CD14-positive monocyte (primary cell): ENCODE measurements at regions not wholly inside any gene's neighbourhood (a gene's known extent, or its start where the extent isn't known, plus 50 kb on each side); places are given as distances from the start of the nearest gene placed in this dataset.

Source experiments
- DNase-seq, 3 donors: peaks; one replicate each; pipeline ENCODE4 v3.0.0-alpha.2; 2011 to 2022
- H2AFZ ChIP-seq: 2 replicates; pipeline ENCODE4 v1.6.0; 2012; ENCODE audit warnings: mild to moderate bottlenecking, low read depth, low read length, inconsistent platforms; ENCODE audit not compliant: insufficient read depth, poor library complexity, severe bottlenecking
- H3K27ac ChIP-seq, 2 donors: 1 replicate in 1 of 2; 2 replicates in 1 of 2; pipeline ENCODE4 v1.5.1; 2012 to 2013; ENCODE audit warnings: low read length in 2 of 2, control low read depth in 1 of 2, inconsistent platforms in 1 of 2, low read depth in 1 of 2, mild to moderate bottlenecking in 1 of 2
- H3K27me3 ChIP-seq, 2 donors: one replicate each; pipeline versions ENCODE4 v1.6.0 to v1.6.1; 2011 to 2013; ENCODE audit warnings: low read length in 2 of 2; ENCODE audit not compliant: control insufficient read depth in 2 of 2, insufficient read depth in 2 of 2
- H3K36me3 ChIP-seq, 2 donors: replicated peaks in 1 of 2; 1 replicate in 1 of 2; 2 replicates in 1 of 2; pipeline versions ENCODE4 v1.5.1 to v1.6.1; 2012 to 2013; ENCODE audit warnings: low read length in 2 of 2, control low read depth in 1 of 2, inconsistent platforms in 1 of 2, mild to moderate bottlenecking in 1 of 2; ENCODE audit not compliant: insufficient read depth in 2 of 2, control insufficient read depth in 1 of 2
- H3K4me1 ChIP-seq, 2 donors: 1 replicate in 1 of 2; 2 replicates in 1 of 2; pipeline versions ENCODE4 v1.5.1 to v1.6.1; 2012 to 2013; ENCODE audit warnings: low read length in 2 of 2, control low read depth in 1 of 2, inconsistent platforms in 1 of 2, mild to moderate bottlenecking in 1 of 2, moderate library complexity in 1 of 2; ENCODE audit not compliant: insufficient read depth in 2 of 2, control insufficient read depth in 1 of 2
- H3K4me2 ChIP-seq: replicated peaks from 2 replicates; pipeline ENCODE3; 2012; ENCODE audit warnings: low read length, moderate library complexity, mild to moderate bottlenecking; ENCODE audit not compliant: poor library complexity, severe bottlenecking; ENCODE audit errors: extremely low read depth
- H3K4me3 ChIP-seq, 3 experiments: fragments of 200-600 bp in 1 of 3; sonication (generic) in 1 of 3; replicated peaks in 1 of 3; 1 replicate in 2 of 3; 2 replicates in 1 of 3; pipeline ENCODE4 v1.5.1; 2011 to 2013; ENCODE audit warnings: low read length in 3 of 3, mild to moderate bottlenecking in 3 of 3, control low read depth in 2 of 3, low read depth in 2 of 3, inconsistent platforms in 1 of 3, moderate library complexity in 1 of 3
- H3K79me2 ChIP-seq: 2 replicates; pipeline ENCODE4 v1.6.0; 2012; ENCODE audit warnings: mild to moderate bottlenecking, control low read depth, inconsistent platforms, low read length, moderate library complexity; ENCODE audit not compliant: insufficient read depth
- H3K9ac ChIP-seq: 2 replicates; pipeline ENCODE4 v1.6.0; 2017; ENCODE audit warnings: low read length, mild to moderate bottlenecking; ENCODE audit not compliant: insufficient read depth, poor library complexity, severe bottlenecking
- H3K9me3 ChIP-seq, 2 donors: replicated peaks in 1 of 2; 1 replicate in 1 of 2; 2 replicates in 1 of 2; pipeline versions ENCODE4 v1.5.1 to v1.6.1; 2012 to 2013; ENCODE audit warnings: low read length in 2 of 2, control low read depth in 1 of 2; ENCODE audit not compliant: control insufficient read depth in 1 of 2, insufficient read depth in 1 of 2
- H4K20me1 ChIP-seq: 2 replicates; pipeline ENCODE4 v1.6.0; 2012; ENCODE audit warnings: mild to moderate bottlenecking, low read length, control low read depth, moderate library complexity; ENCODE audit not compliant: insufficient read depth
- H3K27ac Mint-ChIP-seq, 7 donors: one replicate each; pipeline ENCODE4 v1.8.0; 2020; ENCODE audit warnings: mild to moderate bottlenecking in 7 of 7, mixed read lengths in 7 of 7, moderate library complexity in 6 of 7, inconsistent platforms in 2 of 7
- H3K27me3 Mint-ChIP-seq, 3 donors: one replicate each; pipeline ENCODE4 v1.8.0; 2021 to 2022; ENCODE audit warnings: low read depth in 3 of 3, mild to moderate bottlenecking in 3 of 3, mixed read lengths in 3 of 3, moderate library complexity in 3 of 3, inconsistent platforms in 1 of 3
- H3K36me3 Mint-ChIP-seq, 2 donors: one replicate each; pipeline ENCODE4 v1.8.0; 2020; ENCODE audit warnings: mixed read lengths in 2 of 2, inconsistent platforms in 1 of 2, mild to moderate bottlenecking in 1 of 2
- H3K4me1 Mint-ChIP-seq: one replicate; pipeline ENCODE4 v1.8.0; 2020; ENCODE audit warnings: mild to moderate bottlenecking, mixed read lengths
- H3K4me3 Mint-ChIP-seq, 2 donors: one replicate each; pipeline ENCODE4 v1.8.0; 2020; ENCODE audit warnings: mild to moderate bottlenecking in 2 of 2, mixed read lengths in 2 of 2, moderate library complexity in 1 of 2
- H3K9me3 Mint-ChIP-seq, 7 donors: one replicate each; pipeline ENCODE4 v1.8.0; 2020 to 2022; ENCODE audit warnings: mixed read lengths in 7 of 7, mild to moderate bottlenecking in 6 of 7, moderate library complexity in 6 of 7, inconsistent platforms in 2 of 7
- WGBS: methylation state at CpG from one replicate; pipeline ENCODE4 v1.1.5; 2013; ENCODE audit warnings: missing lambda C conversion rate; ENCODE audit not compliant: insufficient coverage; 5-methylcytosine and 5-hydroxymethylcytosine counted together
- intact Hi-C, 2 donors: fragments of 100-400 bp; cut with micrococcal nuclease; formaldehyde crosslinking; loops; one replicate each; pipeline versions ENCODE4 v1.15.0 to v1.15.1; 2023
- TF ChIP-seq, protein P1 (sequence below): fragments of 200-600 bp; IDR thresholded peaks from one replicate; pipeline ENCODE4 v1.8.0; 2022; ENCODE audit warnings: antibody characterized with exemption, mild to moderate bottlenecking

GRCh38 chr5:133675376-133676154, 63.2 kb upstream of the FSTL4 start:
- no peak overlapping the region for H3K27ac Mint-ChIP-seq
- no peaks in the 10 kb centered on the region for H3K36me3 Mint-ChIP-seq
- Histone ChIP-seq H4K20me1 (no peaks in the 10 kb centered on the region), H2AFZ (no peak overlapping the region), H3K27me3 (no peaks in the 10 kb centered on the region), H3K36me3 (no peaks in the 10 kb centered on the region), H3K4me1 (no peaks in the 10 kb centered on the region), H3K79me2 (no peaks in the 10 kb centered on the region), H3K27ac (no peak overlapping the region), H3K9ac (no peak overlapping the region), H3K4me2 (no peak overlapping the region), H3K9me3 (no peaks in the 10 kb centered on the region), H3K4me3 (no peak overlapping the region)
- DNase-seq = no peak
- peaks cover 0 to 2% (median 1%) of the 10 kb centered on the region in 7 donors for H3K9me3 Mint-ChIP-seq
- no peak overlapping the region for H3K4me3 Mint-ChIP-seq
- no peaks in the 10 kb centered on the region for H3K4me1 Mint-ChIP-seq
- TF ChIP-seq, protein P1, sequence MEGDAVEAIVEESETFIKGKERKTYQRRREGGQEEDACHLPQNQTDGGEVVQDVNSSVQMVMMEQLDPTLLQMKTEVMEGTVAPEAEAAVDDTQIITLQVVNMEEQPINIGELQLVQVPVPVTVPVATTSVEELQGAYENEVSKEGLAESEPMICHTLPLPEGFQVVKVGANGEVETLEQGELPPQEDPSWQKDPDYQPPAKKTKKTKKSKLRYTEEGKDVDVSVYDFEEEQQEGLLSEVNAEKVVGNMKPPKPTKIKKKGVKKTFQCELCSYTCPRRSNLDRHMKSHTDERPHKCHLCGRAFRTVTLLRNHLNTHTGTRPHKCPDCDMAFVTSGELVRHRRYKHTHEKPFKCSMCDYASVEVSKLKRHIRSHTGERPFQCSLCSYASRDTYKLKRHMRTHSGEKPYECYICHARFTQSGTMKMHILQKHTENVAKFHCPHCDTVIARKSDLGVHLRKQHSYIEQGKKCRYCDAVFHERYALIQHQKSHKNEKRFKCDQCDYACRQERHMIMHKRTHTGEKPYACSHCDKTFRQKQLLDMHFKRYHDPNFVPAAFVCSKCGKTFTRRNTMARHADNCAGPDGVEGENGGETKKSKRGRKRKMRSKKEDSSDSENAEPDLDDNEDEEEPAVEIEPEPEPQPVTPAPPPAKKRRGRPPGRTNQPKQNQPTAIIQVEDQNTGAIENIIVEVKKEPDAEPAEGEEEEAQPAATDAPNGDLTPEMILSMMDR = no peak
- peaks cover 0 to 5% (median 3%) of the 10 kb centered on the region in 3 donors for H3K27me3 Mint-ChIP-seq
- WGBS = 95% methylated on average over 5 of the region's 13 CpGs
- intact Hi-C loops = no loop called here

- Histone ChIP-seq H3K9me3 (no peaks in the 10 kb centered on the region), H2AFZ (no peak overlapping the region), H3K27me3 (no peaks in the 10 kb centered on the region), H3K9ac (no peak overlapping the region), H3K79me2 (no peaks in the 10 kb centered on the region), H3K4me2 (no peak overlapping the region), H4K20me1 (no peaks in the 10 kb centered on the region), H3K27ac (no peak overlapping the region), H3K36me3 (no peaks in the 10 kb centered on the region), H3K4me1 (no peaks in the 10 kb centered on the region), H3K4me3 (no peak overlapping the region)
- Mint-ChIP-seq H3K36me3 (no peaks in the 10 kb centered on the region), H3K4me3 (no peak overlapping the region), H3K27ac (no peak overlapping the region), H3K9me3 (peaks cover 0 to 9% (median 3%) of the 10 kb centered on the region in 7 donors), H3K27me3 (peaks cover 7 to 11% (median 8%) of the 10 kb centered on the region in 3 donors), H3K4me1 (no peaks in the 10 kb centered on the region)
- intact Hi-C loops = no loop called here
- no CpG with 5 or more reads among the region's 2 CpGs for WGBS
- TF ChIP-seq, protein P1 = no peak
- no peak for DNase-seq
Observed at GRCh38 chr5:133670336-133670735, 58.0 kb upstream of the FSTL4 start.
